Skeletal muscle tissue (tissue), 3 donors: ENCODE measurements at regions not wholly inside any gene's neighbourhood (a gene's known extent, or its start where the extent isn't known, plus 50 kb on each side); places are given as distances from the start of the nearest gene placed in this dataset.

Experiments
- H3K27ac ChIP-seq: one replicate; pipeline ENCODE4 v1.7.0; 2013; ENCODE audit warnings: mild to moderate bottlenecking, low read depth, low read length, inconsistent platforms
- H3K27me3 ChIP-seq, 3 donors: one replicate each; pipeline ENCODE4 v1.7.0; 2013; ENCODE audit warnings: low read length in 3 of 3; ENCODE audit not compliant: control insufficient read depth in 3 of 3, insufficient read depth in 3 of 3
- H3K36me3 ChIP-seq, 3 donors: one replicate each; pipeline ENCODE4 v1.7.0; 2013; ENCODE audit warnings: low read length in 3 of 3; ENCODE audit not compliant: control insufficient read depth in 3 of 3, insufficient read depth in 3 of 3
- H3K4me1 ChIP-seq, 3 donors: one replicate each; pipeline ENCODE4 v1.7.0; 2013; ENCODE audit warnings: low read length in 3 of 3, mild to moderate bottlenecking in 3 of 3; ENCODE audit not compliant: control insufficient read depth in 3 of 3, insufficient read depth in 3 of 3
- H3K4me3 ChIP-seq, 3 donors: one replicate each; pipeline ENCODE4 v1.7.0; 2013; ENCODE audit warnings: low read length in 3 of 3
- H3K9ac ChIP-seq, 3 donors: one replicate each; pipeline ENCODE4 v1.7.0; 2013; ENCODE audit warnings: low read length in 3 of 3, mild to moderate bottlenecking in 3 of 3, moderate library complexity in 2 of 3, low read depth in 1 of 3
- H3K9me3 ChIP-seq, 3 donors: one replicate each; pipeline ENCODE4 v1.7.0; 2013; ENCODE audit warnings: low read length in 3 of 3; ENCODE audit not compliant: control insufficient read depth in 3 of 3
- donor health status: Osteomylitis.

GRCh38 chr1:208542309-208542708 lies 298.1 kb upstream of the PLXNA2 start:
- Histone ChIP-seq H3K9me3 (no peaks in the 10 kb centered on the region), H3K9ac (no peak overlapping the region)

GRCh38 chr1:208544053-208544452 lies 299.9 kb upstream of the PLXNA2 start:
- Histone ChIP-seq H3K4me1 (peaks cover 0 to 3% (median 0%) of the 10 kb centered on the region in 3 donors), H3K27ac (no peak overlapping the region), H3K27me3 (no peaks in the 10 kb centered on the region), H3K4me3 (no peak overlapping the region), H3K9ac (no peak overlapping the region), H3K36me3 (no peaks in the 10 kb centered on the region), H3K9me3 (no peaks in the 10 kb centered on the region)

More at GRCh38 chr1:208542309-208542708, 298.1 kb upstream of the PLXNA2 start:
- H3K4me1 ChIP-seq = peaks cover 0 to 3% (median 0%) of the 10 kb centered on the region in 3 donors
- H3K4me3 ChIP-seq = no peak overlapping the region
- H3K27ac ChIP-seq = no peak overlapping the region
- no peaks in the 10 kb centered on the region for H3K36me3 ChIP-seq
- H3K27me3 ChIP-seq = no peaks in the 10 kb centered on the region

GRCh38 chr1:208544794-208545193 lies 300.6 kb upstream of the PLXNA2 start:
- Histone ChIP-seq H3K36me3 (no peaks in the 10 kb centered on the region), H3K9ac (no peak overlapping the region), H3K27ac (no peak overlapping the region), H3K4me3 (no peak overlapping the region), H3K4me1 (peaks cover 0 to 3% (median 0%) of the 10 kb centered on the region in 3 donors), H3K27me3 (no peaks in the 10 kb centered on the region), H3K9me3 (no peaks in the 10 kb centered on the region)

- Histone ChIP-seq H3K27me3 (no peaks in the 10 kb centered on the region), H3K4me3 (no peak overlapping the region), H3K9ac (no peak overlapping the region), H3K27ac (no peak overlapping the region), H3K4me1 (no peaks in the 10 kb centered on the region), H3K36me3 (no peaks in the 10 kb centered on the region), H3K9me3 (no peaks in the 10 kb centered on the region)
Measured at GRCh38 chr1:208551024-208551423, 306.8 kb upstream of the PLXNA2 start.

- Histone ChIP-seq H3K4me3 (no peak overlapping the region), H3K36me3 (no peaks in the 10 kb centered on the region), H3K9me3 (no peaks in the 10 kb centered on the region), H3K4me1 (no peaks in the 10 kb centered on the region), H3K9ac (no peak overlapping the region), H3K27me3 (no peaks in the 10 kb centered on the region), H3K27ac (no peak overlapping the region)
Measured at GRCh38 chr1:208551633-208552320, 307.6 kb upstream of the PLXNA2 start.

- H3K4me3 ChIP-seq = no peak overlapping the region
- H3K36me3 ChIP-seq = no peaks in the 10 kb centered on the region
- no peaks in the 10 kb centered on the region for H3K4me1 ChIP-seq
- no peaks in the 10 kb centered on the region for H3K27me3 ChIP-seq
- no peak overlapping the region for H3K9ac ChIP-seq
- no peaks in the 10 kb centered on the region for H3K9me3 ChIP-seq
- H3K27ac ChIP-seq = no peak overlapping the region
Measured at GRCh38 chr1:208552928-208553327, 308.7 kb upstream of the PLXNA2 start.

GRCh38 chr1:208556461-208556860 lies 312.3 kb upstream of the PLXNA2 start:
- no peak overlapping the region for H3K27ac ChIP-seq
- H3K36me3 ChIP-seq = no peaks in the 10 kb centered on the region
- no peaks in the 10 kb centered on the region for H3K27me3 ChIP-seq
- H3K4me3 ChIP-seq = no peak overlapping the region
- H3K4me1 ChIP-seq = no peaks in the 10 kb centered on the region
- H3K9me3 ChIP-seq = no peaks in the 10 kb centered on the region
- no peak overlapping the region for H3K9ac ChIP-seq

GRCh38 chr1:208557046-208557722 lies 313.0 kb upstream of the PLXNA2 start:
- Histone ChIP-seq H3K27me3 (no peaks in the 10 kb centered on the region), H3K9ac (no peak overlapping the region), H3K4me1 (no peaks in the 10 kb centered on the region), H3K9me3 (no peaks in the 10 kb centered on the region), H3K27ac (no peak overlapping the region), H3K4me3 (no peak overlapping the region), H3K36me3 (no peaks in the 10 kb centered on the region)

GRCh38 chr1:208557723-208558094 lies 313.5 kb upstream of the PLXNA2 start:
- no peaks in the 10 kb centered on the region for H3K27me3 ChIP-seq
- no peak overlapping the region for H3K9ac ChIP-seq
- no peak overlapping the region for H3K4me3 ChIP-seq
- no peak overlapping the region for H3K27ac ChIP-seq
- H3K9me3 ChIP-seq = no peaks in the 10 kb centered on the region
- H3K4me1 ChIP-seq = no peaks in the 10 kb centered on the region
- H3K36me3 ChIP-seq = no peaks in the 10 kb centered on the region

- Histone ChIP-seq H3K9me3 (no peaks in the 10 kb centered on the region), H3K36me3 (no peaks in the 10 kb centered on the region), H3K27me3 (no peaks in the 10 kb centered on the region), H3K4me1 (no peaks in the 10 kb centered on the region), H3K9ac (no peak overlapping the region), H3K4me3 (no peak overlapping the region), H3K27ac (no peak overlapping the region)
Measured at GRCh38 chr1:208559597-208560329, 315.6 kb upstream of the PLXNA2 start.
